ENCODE measurements at regions not wholly inside any gene's neighbourhood (a gene's known extent, or its start where the extent isn't known, plus 50 kb on each side); places are given as distances from the start of the nearest gene placed in this dataset.

GRCh38 chr4:34502086-34502485, 1742.2 kb downstream of the ARAP2 start:
- TF ChIP-seq, protein P1, sequence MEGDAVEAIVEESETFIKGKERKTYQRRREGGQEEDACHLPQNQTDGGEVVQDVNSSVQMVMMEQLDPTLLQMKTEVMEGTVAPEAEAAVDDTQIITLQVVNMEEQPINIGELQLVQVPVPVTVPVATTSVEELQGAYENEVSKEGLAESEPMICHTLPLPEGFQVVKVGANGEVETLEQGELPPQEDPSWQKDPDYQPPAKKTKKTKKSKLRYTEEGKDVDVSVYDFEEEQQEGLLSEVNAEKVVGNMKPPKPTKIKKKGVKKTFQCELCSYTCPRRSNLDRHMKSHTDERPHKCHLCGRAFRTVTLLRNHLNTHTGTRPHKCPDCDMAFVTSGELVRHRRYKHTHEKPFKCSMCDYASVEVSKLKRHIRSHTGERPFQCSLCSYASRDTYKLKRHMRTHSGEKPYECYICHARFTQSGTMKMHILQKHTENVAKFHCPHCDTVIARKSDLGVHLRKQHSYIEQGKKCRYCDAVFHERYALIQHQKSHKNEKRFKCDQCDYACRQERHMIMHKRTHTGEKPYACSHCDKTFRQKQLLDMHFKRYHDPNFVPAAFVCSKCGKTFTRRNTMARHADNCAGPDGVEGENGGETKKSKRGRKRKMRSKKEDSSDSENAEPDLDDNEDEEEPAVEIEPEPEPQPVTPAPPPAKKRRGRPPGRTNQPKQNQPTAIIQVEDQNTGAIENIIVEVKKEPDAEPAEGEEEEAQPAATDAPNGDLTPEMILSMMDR (IDR thresholded peaks at IDR 0.05) = no peak
- TF ChIP-seq POLR2A (IDR thresholded peaks at IDR 0.05) = no peak
